T-helper 17 cell (primary cell): ENCODE measurements at regions not wholly inside any gene's neighbourhood (a gene's known extent, or its start where the extent isn't known, plus 50 kb on each side); places are given as distances from the start of the nearest gene placed in this dataset.

Experiments
- ATAC-seq: fragments of 150-1000 bp; cut with Tn5 transposase; 2 replicates; pipeline ENCODE4 v1.10.0; 2021; ENCODE audit warnings: mild to moderate bottlenecking, moderate library complexity
- DNase-seq, 3 donors: peaks; one replicate each; pipeline versions ENCODE4 v3.0.0 to v3.0.0-alpha.2; 2020 to 2021
- H3K9me3 ChIP-seq: one replicate; pipeline ENCODE4 v1.7.0; 2013; ENCODE audit warnings: low read length, mild to moderate bottlenecking; ENCODE audit not compliant: control insufficient read depth, poor library complexity, severe bottlenecking
- H3K27ac Mint-ChIP-seq: one replicate; pipeline ENCODE4 v1.8.0; 2022; ENCODE audit warnings: mild to moderate bottlenecking, moderate library complexity, mixed read lengths
- H3K27me3 Mint-ChIP-seq: one replicate; pipeline ENCODE4 v1.8.0; 2022; ENCODE audit warnings: mixed read lengths
- H3K36me3 Mint-ChIP-seq: one replicate; pipeline ENCODE4 v1.8.0; 2022; ENCODE audit warnings: low read depth, mixed read lengths
- H3K4me1 Mint-ChIP-seq: one replicate; pipeline ENCODE4 v1.8.0; 2022; ENCODE audit warnings: mild to moderate bottlenecking, mixed read lengths
- H3K4me3 Mint-ChIP-seq: one replicate; pipeline ENCODE4 v1.8.0; 2022; ENCODE audit warnings: mild to moderate bottlenecking, moderate library complexity, mixed read lengths

GRCh38 chr7:45387837-45388236, 186.3 kb upstream of the ADCY1 start:
- Mint-ChIP-seq H3K27ac (no peak overlapping the region), H3K4me3 (no peak overlapping the region), H3K4me1 (no peaks in the 10 kb centered on the region), H3K36me3 (no peaks in the 10 kb centered on the region), H3K27me3 (peaks cover 41% of the 10 kb centered on the region)
- ATAC-seq = no peak
- no peak for DNase-seq
- H3K9me3 ChIP-seq = no peaks in the 10 kb centered on the region

GRCh38 chr7:45389073-45389872, 184.9 kb upstream of the ADCY1 start:
- Mint-ChIP-seq H3K4me1 (no peaks in the 10 kb centered on the region), H3K36me3 (no peaks in the 10 kb centered on the region), H3K27me3 (peaks cover 36% of the 10 kb centered on the region), H3K27ac (no peak overlapping the region), H3K4me3 (no peak overlapping the region)
- ATAC-seq (no peak), DNase-seq (no peak)
- H3K9me3 ChIP-seq = no peaks in the 10 kb centered on the region

GRCh38 chr7:45390180-45390579, 184.0 kb upstream of the ADCY1 start:
- no peaks in the 10 kb centered on the region for H3K9me3 ChIP-seq
- DNase-seq (no peak), ATAC-seq (no peak)
- H3K4me3 Mint-ChIP-seq = no peak overlapping the region
- H3K36me3 Mint-ChIP-seq = no peaks in the 10 kb centered on the region
- no peaks in the 10 kb centered on the region for H3K4me1 Mint-ChIP-seq
- H3K27me3 Mint-ChIP-seq = peaks cover 27% of the 10 kb centered on the region
- no peak overlapping the region for H3K27ac Mint-ChIP-seq

GRCh38 chr7:45390731-45391130, 183.4 kb upstream of the ADCY1 start:
- Mint-ChIP-seq H3K27me3 (peaks cover 21% of the 10 kb centered on the region), H3K4me1 (no peaks in the 10 kb centered on the region), H3K36me3 (no peaks in the 10 kb centered on the region), H3K27ac (no peak overlapping the region), H3K4me3 (no peak overlapping the region)
- DNase-seq = no peak
- no peaks in the 10 kb centered on the region for H3K9me3 ChIP-seq
- ATAC-seq = no peak

GRCh38 chr7:45391618-45392451, 182.3 kb upstream of the ADCY1 start:
- ATAC-seq = no peak
- Mint-ChIP-seq H3K4me1 (no peaks in the 10 kb centered on the region), H3K27me3 (peaks cover 20% of the 10 kb centered on the region), H3K27ac (no peak overlapping the region), H3K36me3 (no peaks in the 10 kb centered on the region), H3K4me3 (no peak overlapping the region)
- no peaks in the 10 kb centered on the region for H3K9me3 ChIP-seq
- DNase-seq = no peak

- H3K27me3 Mint-ChIP-seq = peaks cover 2% of the 10 kb centered on the region
Observed at GRCh38 chr7:45394117-45394708, 180.0 kb upstream of the ADCY1 start.

GRCh38 chr7:45399069-45399468, 175.1 kb upstream of the ADCY1 start:
- Mint-ChIP-seq H3K27me3 (peaks cover 5% of the 10 kb centered on the region), H3K4me3 (no peak overlapping the region), H3K36me3 (no peaks in the 10 kb centered on the region), H3K4me1 (no peaks in the 10 kb centered on the region), H3K27ac (no peak overlapping the region)
- no peaks in the 10 kb centered on the region for H3K9me3 ChIP-seq
- DNase-seq (no peak), ATAC-seq (no peak)

More at GRCh38 chr7:45394117-45394708, 180.0 kb upstream of the ADCY1 start:
- no peaks in the 10 kb centered on the region for H3K36me3 Mint-ChIP-seq
- DNase-seq (no peak), ATAC-seq (no peak)
- H3K4me3 Mint-ChIP-seq = no peak overlapping the region
- no peaks in the 10 kb centered on the region for H3K9me3 ChIP-seq
- H3K4me1 Mint-ChIP-seq = no peaks in the 10 kb centered on the region
- no peak overlapping the region for H3K27ac Mint-ChIP-seq

- H3K9me3 ChIP-seq = no peaks in the 10 kb centered on the region
- no peak for DNase-seq
- Mint-ChIP-seq H3K27ac (no peak overlapping the region), H3K4me1 (no peaks in the 10 kb centered on the region), H3K36me3 (no peaks in the 10 kb centered on the region), H3K4me3 (no peak overlapping the region), H3K27me3 (peaks cover 21% of the 10 kb centered on the region)
- ATAC-seq = no peak
Observed at GRCh38 chr7:45400680-45401079, 173.5 kb upstream of the ADCY1 start.

GRCh38 chr7:45401155-45401554, 173.0 kb upstream of the ADCY1 start:
- Mint-ChIP-seq H3K27me3 (peaks cover 26% of the 10 kb centered on the region), H3K36me3 (no peaks in the 10 kb centered on the region), H3K4me3 (no peak overlapping the region), H3K4me1 (no peaks in the 10 kb centered on the region), H3K27ac (no peak overlapping the region)
- ATAC-seq (no peak), DNase-seq (no peak)
- H3K9me3 ChIP-seq = no peaks in the 10 kb centered on the region

- Mint-ChIP-seq H3K4me3 (no peak overlapping the region), H3K27ac (no peak overlapping the region), H3K4me1 (no peaks in the 10 kb centered on the region), H3K36me3 (no peaks in the 10 kb centered on the region), H3K27me3 (peaks cover 26% of the 10 kb centered on the region)
- DNase-seq = no peak
- ATAC-seq = no peak
- H3K9me3 ChIP-seq = no peaks in the 10 kb centered on the region
Observed at GRCh38 chr7:45401851-45402250, 172.3 kb upstream of the ADCY1 start.

- no peak overlapping the region for H3K4me3 Mint-ChIP-seq
- H3K27ac Mint-ChIP-seq = no peak overlapping the region
- H3K27me3 Mint-ChIP-seq = peaks cover 26% of the 10 kb centered on the region
- no peaks in the 10 kb centered on the region for H3K36me3 Mint-ChIP-seq
- DNase-seq = no peak
- no peaks in the 10 kb centered on the region for H3K4me1 Mint-ChIP-seq
- no peaks in the 10 kb centered on the region for H3K9me3 ChIP-seq
- ATAC-seq = no peak
Observed at GRCh38 chr7:45402480-45403218, 171.5 kb upstream of the ADCY1 start.

GRCh38 chr7:45404622-45405021, 169.5 kb upstream of the ADCY1 start:
- Mint-ChIP-seq H3K4me3 (no peak overlapping the region), H3K27me3 (peaks cover 43% of the 10 kb centered on the region), H3K27ac (no peak overlapping the region), H3K36me3 (no peaks in the 10 kb centered on the region), H3K4me1 (no peaks in the 10 kb centered on the region)
- H3K9me3 ChIP-seq = no peaks in the 10 kb centered on the region
- ATAC-seq = no peak
- DNase-seq = no peak
